Neural cell (in vitro differentiated cells): ENCODE measurements at regions not wholly inside any gene's neighbourhood (a gene's known extent, or its start where the extent isn't known, plus 50 kb on each side); places are given as distances from the start of the nearest gene placed in this dataset.

Source experiments
- H2AFZ ChIP-seq: fragments of 200-600, 300-800 bp; sonication (generic), shearing (Covaris generic); 2 replicates; pipeline ENCODE4 v1.6.0; 2014; ENCODE audit warnings: low read depth, mild to moderate bottlenecking, antibody characterized with exemption, low read length, moderate library complexity
- H3F3A ChIP-seq: fragments of 200-600 bp; shearing (Covaris generic); 2 replicates; pipeline ENCODE4 v1.6.1; 2016; ENCODE audit warnings: mild to moderate bottlenecking, moderate library complexity, mixed read lengths, antibody characterized with exemption, low read length; ENCODE audit not compliant: insufficient read depth, poor library complexity, severe bottlenecking
- H3K27ac ChIP-seq: fragments of 200-600, 300-800 bp; sonication (generic), shearing (Covaris generic); 2 replicates; pipeline ENCODE4 v1.5.1; 2014; ENCODE audit warnings: mild to moderate bottlenecking, low read length, moderate library complexity
- H3K27me3 ChIP-seq: fragments of 300-800, 200-600 bp; sonication (generic), shearing (Covaris generic); 2 replicates; pipeline ENCODE4 v1.6.0; 2014; ENCODE audit warnings: mild to moderate bottlenecking, low read depth, low read length, moderate library complexity; ENCODE audit not compliant: insufficient read depth
- H3K36me3 ChIP-seq: fragments of 300-800, 200-600 bp; sonication (generic), shearing (Covaris generic); 2 replicates; pipeline ENCODE4 v1.5.1; 2014; ENCODE audit warnings: mild to moderate bottlenecking, antibody characterized with exemption, low read length, moderate library complexity; ENCODE audit not compliant: insufficient read depth
- H3K4me2 ChIP-seq: fragments of 300-800, 200-600 bp; sonication (generic), shearing (Covaris generic); 2 replicates; pipeline ENCODE4 v1.6.0; 2014; ENCODE audit warnings: mild to moderate bottlenecking, low read length
- H3K4me3 ChIP-seq: fragments of 300-800, 200-600 bp; sonication (generic), shearing (Covaris generic); 2 replicates; pipeline ENCODE4 v1.5.1; 2014; ENCODE audit warnings: mild to moderate bottlenecking, low read length, moderate library complexity
- H3K79me2 ChIP-seq: fragments of 200-600 bp; shearing (Covaris generic); replicated peaks from 2 replicates; pipeline ENCODE4 v1.6.0; 2014; ENCODE audit warnings: mild to moderate bottlenecking, low read length, moderate library complexity; ENCODE audit not compliant: insufficient read depth
- H3K9ac ChIP-seq: fragments of 300-800, 200-600 bp; sonication (generic), shearing (Covaris generic); 2 replicates; pipeline ENCODE4 v1.6.1; 2016; ENCODE audit warnings: mild to moderate bottlenecking, low read length, mixed read lengths
- H3K9me2 ChIP-seq: fragments of 200-600 bp; shearing (Covaris generic); 2 replicates; pipeline ENCODE4 v1.6.1; 2016; ENCODE audit warnings: mild to moderate bottlenecking, low read length, mixed read lengths; ENCODE audit not compliant: insufficient read depth
- H3K9me3 ChIP-seq: fragments of 200-600, 300-800 bp; sonication (generic), shearing (Covaris generic); 2 replicates; pipeline ENCODE4 v1.6.1; 2016; ENCODE audit warnings: mild to moderate bottlenecking, mixed run types, low read length, moderate library complexity, mixed read lengths
- H4K20me1 ChIP-seq: fragments of 200-600 bp; shearing (Covaris generic); 2 replicates; pipeline ENCODE4 v1.6.1; 2016; ENCODE audit warnings: mild to moderate bottlenecking, mixed run types; ENCODE audit not compliant: insufficient read depth
- CTCF ChIP-seq: fragments of 450-650 bp; IDR thresholded peaks from 2 replicates; pipeline ENCODE4 v1.5.1; 2014; ENCODE audit warnings: antibody characterized with exemption, mild to moderate bottlenecking, moderate library complexity; ENCODE audit not compliant: poor library complexity, severe bottlenecking
- EP300 ChIP-seq: fragments of 450-650 bp; conservative IDR thresholded peaks from 2 replicates; pipeline ENCODE4 v1.6.1; 2014; ENCODE audit warnings: antibody characterized with exemption, mild to moderate bottlenecking, moderate library complexity; ENCODE audit not compliant: poor library complexity, severe bottlenecking
- EZH2 ChIP-seq: fragments of 200-600, 300-800 bp; shearing (Covaris generic), sonication (generic); IDR thresholded peaks from 2 replicates; pipeline ENCODE4 v1.6.1; 2014; ENCODE audit warnings: antibody characterized with exemption, low read length, borderline replicate concordance, mild to moderate bottlenecking; ENCODE audit not compliant: insufficient read depth, poor library complexity, severe bottlenecking
- MXI1 ChIP-seq: fragments of 450-650 bp; conservative IDR thresholded peaks from 2 replicates; pipeline ENCODE4 v1.6.1; 2014; ENCODE audit warnings: antibody characterized with exemption, mild to moderate bottlenecking; ENCODE audit not compliant: poor library complexity, severe bottlenecking
- POLR2AphosphoS5 ChIP-seq: IDR thresholded peaks from 2 replicates; pipeline ENCODE4 v1.6.1; 2012
- RAD21 ChIP-seq: fragments of 450-650 bp; conservative IDR thresholded peaks from 2 replicates; pipeline ENCODE4 v1.6.1; 2014; ENCODE audit warnings: antibody characterized with exemption, mild to moderate bottlenecking, moderate library complexity
- SMC3 ChIP-seq: fragments of 450-650 bp; conservative IDR thresholded peaks from 2 replicates; pipeline ENCODE4 v1.6.1; 2014; ENCODE audit warnings: antibody characterized with exemption, mild to moderate bottlenecking, moderate library complexity; ENCODE audit not compliant: poor library complexity
- TAF1 ChIP-seq: IDR thresholded peaks from 2 replicates; pipeline ENCODE4 v1.6.1; 2012; ENCODE audit warnings: low read depth
- TF ChIP-seq, protein P1 (sequence below): IDR thresholded peaks from 2 replicates; pipeline ENCODE4 v1.6.1; 2012; ENCODE audit warnings: borderline replicate concordance

GRCh38 chr2:145721681-145722080 lies 1201.8 kb upstream of the ZEB2 start:
- Histone ChIP-seq H3K4me3 (no peak overlapping the region), H3K9me3 (no peaks in the 10 kb centered on the region), H3K27ac (no peak overlapping the region), H3K9ac (no peak overlapping the region), H3K9me2 (no peaks in the 10 kb centered on the region), H3K79me2 (no peaks in the 10 kb centered on the region), H4K20me1 (no peaks in the 10 kb centered on the region), H3K4me2 (no peak overlapping the region), H3K36me3 (no peaks in the 10 kb centered on the region), H3K27me3 (no peaks in the 10 kb centered on the region), H3F3A (no peaks in the 10 kb centered on the region), H2AFZ (no peak overlapping the region)
- no peak for TF ChIP-seq SMC3
- TF ChIP-seq, protein P1, sequence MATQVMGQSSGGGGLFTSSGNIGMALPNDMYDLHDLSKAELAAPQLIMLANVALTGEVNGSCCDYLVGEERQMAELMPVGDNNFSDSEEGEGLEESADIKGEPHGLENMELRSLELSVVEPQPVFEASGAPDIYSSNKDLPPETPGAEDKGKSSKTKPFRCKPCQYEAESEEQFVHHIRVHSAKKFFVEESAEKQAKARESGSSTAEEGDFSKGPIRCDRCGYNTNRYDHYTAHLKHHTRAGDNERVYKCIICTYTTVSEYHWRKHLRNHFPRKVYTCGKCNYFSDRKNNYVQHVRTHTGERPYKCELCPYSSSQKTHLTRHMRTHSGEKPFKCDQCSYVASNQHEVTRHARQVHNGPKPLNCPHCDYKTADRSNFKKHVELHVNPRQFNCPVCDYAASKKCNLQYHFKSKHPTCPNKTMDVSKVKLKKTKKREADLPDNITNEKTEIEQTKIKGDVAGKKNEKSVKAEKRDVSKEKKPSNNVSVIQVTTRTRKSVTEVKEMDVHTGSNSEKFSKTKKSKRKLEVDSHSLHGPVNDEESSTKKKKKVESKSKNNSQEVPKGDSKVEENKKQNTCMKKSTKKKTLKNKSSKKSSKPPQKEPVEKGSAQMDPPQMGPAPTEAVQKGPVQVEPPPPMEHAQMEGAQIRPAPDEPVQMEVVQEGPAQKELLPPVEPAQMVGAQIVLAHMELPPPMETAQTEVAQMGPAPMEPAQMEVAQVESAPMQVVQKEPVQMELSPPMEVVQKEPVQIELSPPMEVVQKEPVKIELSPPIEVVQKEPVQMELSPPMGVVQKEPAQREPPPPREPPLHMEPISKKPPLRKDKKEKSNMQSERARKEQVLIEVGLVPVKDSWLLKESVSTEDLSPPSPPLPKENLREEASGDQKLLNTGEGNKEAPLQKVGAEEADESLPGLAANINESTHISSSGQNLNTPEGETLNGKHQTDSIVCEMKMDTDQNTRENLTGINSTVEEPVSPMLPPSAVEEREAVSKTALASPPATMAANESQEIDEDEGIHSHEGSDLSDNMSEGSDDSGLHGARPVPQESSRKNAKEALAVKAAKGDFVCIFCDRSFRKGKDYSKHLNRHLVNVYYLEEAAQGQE, result no peak
- no peak for TF ChIP-seq CTCF
- TF ChIP-seq EP300, result no peak
- TF ChIP-seq MXI1, result no peak
- no peak for TF ChIP-seq POLR2AphosphoS5

- Histone ChIP-seq H3K27me3 (no peaks in the 10 kb centered on the region), H3K4me3 (no peak overlapping the region), H3K9ac (no peak overlapping the region), H3K79me2 (no peaks in the 10 kb centered on the region), H3F3A (no peaks in the 10 kb centered on the region), H4K20me1 (no peaks in the 10 kb centered on the region), H3K36me3 (no peaks in the 10 kb centered on the region), H3K4me2 (no peak overlapping the region), H3K9me2 (no peaks in the 10 kb centered on the region), H3K27ac (no peak overlapping the region), H3K9me3 (peaks cover 7% of the 10 kb centered on the region), H2AFZ (no peak overlapping the region)
- TF ChIP-seq POLR2AphosphoS5, result no peak
- no peak for TF ChIP-seq RAD21
- TF ChIP-seq, protein P1, result no peak
- no peak for TF ChIP-seq TAF1
- TF ChIP-seq MXI1, result no peak
- TF ChIP-seq SMC3, result no peak
- no peak for TF ChIP-seq EZH2
- TF ChIP-seq CTCF, result no peak
- no peak for TF ChIP-seq EP300
Observed at GRCh38 chr2:145715601-145716000, 1195.7 kb upstream of the ZEB2 start.
